ENCODE measurements at regions not wholly inside any gene's neighbourhood (a gene's known extent, or its start where the extent isn't known, plus 50 kb on each side); places are given as distances from the start of the nearest gene placed in this dataset.

DNA sequence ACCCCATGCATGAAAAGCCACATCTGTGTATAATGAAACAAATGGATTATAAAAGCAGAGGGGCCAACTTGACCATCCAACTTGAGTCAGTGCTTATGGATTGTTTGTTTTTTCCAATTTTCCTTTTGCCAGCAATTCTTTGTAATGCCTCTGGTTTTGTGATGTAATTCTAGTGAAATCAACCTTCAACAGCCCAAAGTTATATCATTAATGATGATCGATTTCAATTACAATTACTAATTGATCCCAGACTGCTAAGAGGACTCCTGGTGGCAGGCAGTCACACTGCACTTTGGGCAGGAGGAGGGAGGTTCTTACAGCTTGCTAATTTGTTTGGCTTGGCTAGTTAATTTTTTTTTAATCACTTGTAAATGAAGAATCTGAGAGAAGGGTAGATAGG lies 552.3 kb downstream of the NUF2 start:
- Histone ChIP-seq H3K9me3 (ENCODE audit: low read length) (no peaks in the 10 kb centered on the region), H3K27ac (ENCODE audit: low read length) (no peak overlapping the region), H3K4me2 (ENCODE audit: low read length) (no peak overlapping the region), H2AFZ (ENCODE audit: low read depth, low read length) (no peak overlapping the region), H3K79me2 (replicated peaks; ENCODE audit: insufficient read depth, low read length) (no peaks in the 10 kb centered on the region), H3F3A (ENCODE audit: insufficient read depth, low read length, poor library complexity, severe bottlenecking) (no peaks in the 10 kb centered on the region), H3K36me3 (ENCODE audit: insufficient read depth, low read length) (no peaks in the 10 kb centered on the region), H3K4me3 (ENCODE audit: low read length) (no peak overlapping the region), H3K27me3 (ENCODE audit: insufficient read depth, low read depth, low read length) (no peaks in the 10 kb centered on the region), H3K9ac (ENCODE audit: low read length) (no peak overlapping the region), H3K9me2 (ENCODE audit: insufficient read depth, low read length) (no peaks in the 10 kb centered on the region), H4K20me1 (ENCODE audit: insufficient read depth) (no peaks in the 10 kb centered on the region)
- TF ChIP-seq, protein P1, sequence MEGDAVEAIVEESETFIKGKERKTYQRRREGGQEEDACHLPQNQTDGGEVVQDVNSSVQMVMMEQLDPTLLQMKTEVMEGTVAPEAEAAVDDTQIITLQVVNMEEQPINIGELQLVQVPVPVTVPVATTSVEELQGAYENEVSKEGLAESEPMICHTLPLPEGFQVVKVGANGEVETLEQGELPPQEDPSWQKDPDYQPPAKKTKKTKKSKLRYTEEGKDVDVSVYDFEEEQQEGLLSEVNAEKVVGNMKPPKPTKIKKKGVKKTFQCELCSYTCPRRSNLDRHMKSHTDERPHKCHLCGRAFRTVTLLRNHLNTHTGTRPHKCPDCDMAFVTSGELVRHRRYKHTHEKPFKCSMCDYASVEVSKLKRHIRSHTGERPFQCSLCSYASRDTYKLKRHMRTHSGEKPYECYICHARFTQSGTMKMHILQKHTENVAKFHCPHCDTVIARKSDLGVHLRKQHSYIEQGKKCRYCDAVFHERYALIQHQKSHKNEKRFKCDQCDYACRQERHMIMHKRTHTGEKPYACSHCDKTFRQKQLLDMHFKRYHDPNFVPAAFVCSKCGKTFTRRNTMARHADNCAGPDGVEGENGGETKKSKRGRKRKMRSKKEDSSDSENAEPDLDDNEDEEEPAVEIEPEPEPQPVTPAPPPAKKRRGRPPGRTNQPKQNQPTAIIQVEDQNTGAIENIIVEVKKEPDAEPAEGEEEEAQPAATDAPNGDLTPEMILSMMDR (IDR thresholded peaks at IDR 0.05; ENCODE audit: poor library complexity, severe bottlenecking): no peak
- TF ChIP-seq SMC3 (conservative IDR thresholded peaks at IDR 0.05; ENCODE audit: poor library complexity): no peak
- TF ChIP-seq MXI1 (conservative IDR thresholded peaks at IDR 0.05; ENCODE audit: poor library complexity, severe bottlenecking): no peak
- TF ChIP-seq EP300 (conservative IDR thresholded peaks at IDR 0.05; ENCODE audit: poor library complexity, severe bottlenecking): no peak
- TF ChIP-seq, protein P2, sequence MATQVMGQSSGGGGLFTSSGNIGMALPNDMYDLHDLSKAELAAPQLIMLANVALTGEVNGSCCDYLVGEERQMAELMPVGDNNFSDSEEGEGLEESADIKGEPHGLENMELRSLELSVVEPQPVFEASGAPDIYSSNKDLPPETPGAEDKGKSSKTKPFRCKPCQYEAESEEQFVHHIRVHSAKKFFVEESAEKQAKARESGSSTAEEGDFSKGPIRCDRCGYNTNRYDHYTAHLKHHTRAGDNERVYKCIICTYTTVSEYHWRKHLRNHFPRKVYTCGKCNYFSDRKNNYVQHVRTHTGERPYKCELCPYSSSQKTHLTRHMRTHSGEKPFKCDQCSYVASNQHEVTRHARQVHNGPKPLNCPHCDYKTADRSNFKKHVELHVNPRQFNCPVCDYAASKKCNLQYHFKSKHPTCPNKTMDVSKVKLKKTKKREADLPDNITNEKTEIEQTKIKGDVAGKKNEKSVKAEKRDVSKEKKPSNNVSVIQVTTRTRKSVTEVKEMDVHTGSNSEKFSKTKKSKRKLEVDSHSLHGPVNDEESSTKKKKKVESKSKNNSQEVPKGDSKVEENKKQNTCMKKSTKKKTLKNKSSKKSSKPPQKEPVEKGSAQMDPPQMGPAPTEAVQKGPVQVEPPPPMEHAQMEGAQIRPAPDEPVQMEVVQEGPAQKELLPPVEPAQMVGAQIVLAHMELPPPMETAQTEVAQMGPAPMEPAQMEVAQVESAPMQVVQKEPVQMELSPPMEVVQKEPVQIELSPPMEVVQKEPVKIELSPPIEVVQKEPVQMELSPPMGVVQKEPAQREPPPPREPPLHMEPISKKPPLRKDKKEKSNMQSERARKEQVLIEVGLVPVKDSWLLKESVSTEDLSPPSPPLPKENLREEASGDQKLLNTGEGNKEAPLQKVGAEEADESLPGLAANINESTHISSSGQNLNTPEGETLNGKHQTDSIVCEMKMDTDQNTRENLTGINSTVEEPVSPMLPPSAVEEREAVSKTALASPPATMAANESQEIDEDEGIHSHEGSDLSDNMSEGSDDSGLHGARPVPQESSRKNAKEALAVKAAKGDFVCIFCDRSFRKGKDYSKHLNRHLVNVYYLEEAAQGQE (IDR thresholded peaks at IDR 0.05; ENCODE audit: borderline replicate concordance): no peak
- TF ChIP-seq POLR2AphosphoS5 (IDR thresholded peaks at IDR 0.05): no peak
- TF ChIP-seq EZH2 (IDR thresholded peaks at IDR 0.05; ENCODE audit: borderline replicate concordance, insufficient read depth, low read length, poor library complexity, severe bottlenecking): no peak
- TF ChIP-seq RAD21 (conservative IDR thresholded peaks at IDR 0.05): no peak

DNA sequence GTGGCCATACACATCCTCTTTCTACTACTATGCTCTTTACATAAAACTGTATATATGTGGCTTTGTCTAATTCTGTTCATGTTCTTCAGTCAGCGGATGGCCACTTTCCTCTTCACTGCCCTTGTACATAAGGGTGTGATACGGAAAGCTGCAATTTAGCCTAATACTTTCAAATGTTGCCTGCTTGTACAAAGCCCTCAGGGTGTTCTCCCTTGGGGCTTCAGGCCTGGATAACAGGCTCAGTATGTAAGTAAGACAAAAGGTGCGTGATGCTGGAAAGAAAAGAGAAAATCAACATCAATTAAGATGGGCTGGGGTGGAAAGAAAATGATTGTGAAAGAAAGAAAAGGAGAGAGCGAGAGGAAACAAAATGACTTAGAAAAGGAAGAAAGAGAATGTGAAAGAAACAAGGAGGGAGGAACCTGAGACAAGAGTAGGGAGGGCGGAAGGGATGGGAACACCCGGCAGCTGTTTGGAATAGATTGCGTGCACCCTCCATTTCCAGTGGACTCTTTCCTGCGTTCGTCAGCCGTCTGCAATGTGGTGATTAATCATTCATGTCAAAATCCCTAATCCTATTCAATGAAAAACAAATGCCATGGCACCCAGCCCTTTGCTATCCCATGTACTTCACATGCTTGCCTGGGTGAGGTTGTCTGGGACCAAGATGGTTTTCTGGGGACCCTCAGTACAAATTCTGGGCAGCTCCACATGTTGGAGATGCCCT lies 553.6 kb downstream of the NUF2 start:
- H3K79me2 ChIP-seq (replicated peaks; ENCODE audit: insufficient read depth, low read length): no peaks in the 10 kb centered on the region

More for the DNA sequence above, 553.6 kb downstream of the NUF2 start:
- no peaks in the 10 kb centered on the region for H3K27me3 ChIP-seq (ENCODE audit: insufficient read depth, low read depth, low read length)
- H4K20me1 ChIP-seq (ENCODE audit: insufficient read depth): no peaks in the 10 kb centered on the region
- no peaks in the 10 kb centered on the region for H3K9me2 ChIP-seq (ENCODE audit: insufficient read depth, low read length)
- H2AFZ ChIP-seq (ENCODE audit: low read depth, low read length): peak overlapping the region; percentile 16
- H3K36me3 ChIP-seq (ENCODE audit: insufficient read depth, low read length): no peaks in the 10 kb centered on the region
- H3K4me3 ChIP-seq (ENCODE audit: low read length): no peak overlapping the region
- H3K27ac ChIP-seq (ENCODE audit: low read length): no peak overlapping the region
- no peak for TF ChIP-seq EZH2 (IDR thresholded peaks at IDR 0.05; ENCODE audit: borderline replicate concordance, insufficient read depth, low read length, poor library complexity, severe bottlenecking)
- TF ChIP-seq TAF1 (IDR thresholded peaks at IDR 0.05; ENCODE audit: low read depth): no peak
- TF ChIP-seq POLR2AphosphoS5 (IDR thresholded peaks at IDR 0.05): no peak
- no peak for TF ChIP-seq MXI1 (conservative IDR thresholded peaks at IDR 0.05; ENCODE audit: poor library complexity, severe bottlenecking)
- no peak for TF ChIP-seq RAD21 (conservative IDR thresholded peaks at IDR 0.05)
- TF ChIP-seq, protein P1 (IDR thresholded peaks at IDR 0.05; ENCODE audit: poor library complexity, severe bottlenecking): no peak
- no peak for TF ChIP-seq SMC3 (conservative IDR thresholded peaks at IDR 0.05; ENCODE audit: poor library complexity)
- no peak for TF ChIP-seq EP300 (conservative IDR thresholded peaks at IDR 0.05; ENCODE audit: poor library complexity, severe bottlenecking)
- TF ChIP-seq, protein P2 (IDR thresholded peaks at IDR 0.05; ENCODE audit: borderline replicate concordance): no peak
- H3F3A ChIP-seq (ENCODE audit: insufficient read depth, low read length, poor library complexity, severe bottlenecking): no peaks in the 10 kb centered on the region
- H3K4me2 ChIP-seq (ENCODE audit: low read length): no peak overlapping the region
- H3K9me3 ChIP-seq (ENCODE audit: low read length): no peaks in the 10 kb centered on the region
- H3K9ac ChIP-seq (ENCODE audit: low read length): no peak overlapping the region

All from neural cell (in vitro differentiated cells).